GM12878 (cell line): ENCODE measurements at regions not wholly inside any gene's neighbourhood (a gene's known extent, or its start where the extent isn't known, plus 50 kb on each side); places are given as distances from the start of the nearest gene placed in this dataset.

Experiments
- CBX5 ChIP-seq: sonication (generic); IDR thresholded peaks from 2 replicates; pipeline ENCODE4 v1.6.1; 2016; ENCODE audit warnings: low read depth, moderate library complexity, mild to moderate bottlenecking, inconsistent platforms
- CREB1 ChIP-seq: IDR thresholded peaks from 2 replicates; pipeline ENCODE4 v1.6.1; 2012; ENCODE audit warnings: low read depth, mild to moderate bottlenecking, inconsistent platforms
- CREM ChIP-seq: IDR thresholded peaks from 2 replicates; pipeline ENCODE4 v1.6.1; 2014; ENCODE audit warnings: antibody characterized with exemption, low read depth
- CTCF ChIP-seq, 3 experiments: IDR thresholded peaks in 2 of 3; conservative IDR thresholded peaks in 1 of 3; 2 replicates each; pipeline ENCODE4 v1.5.1; 2011; ENCODE audit warnings: low read depth in 3 of 3, low read length in 3 of 3, mild to moderate bottlenecking in 3 of 3, control low read depth in 2 of 3, moderate library complexity in 2 of 3, inconsistent platforms in 1 of 3, mixed read lengths in 1 of 3; ENCODE audit not compliant: control insufficient read depth in 2 of 3, insufficient read depth in 1 of 3; ENCODE audit errors: extremely low read depth in 1 of 3
- EP300 ChIP-seq, 2 experiments: fragments of 150-350 bp in 1 of 2; IDR thresholded peaks; 2 replicates each; pipeline ENCODE4 v1.6.1; 2011 to 2012; ENCODE audit warnings: low read depth in 2 of 2, low read length in 2 of 2, borderline replicate concordance in 1 of 2, improper control_type of control experiment in 1 of 2, inconsistent platforms in 1 of 2; ENCODE audit not compliant: control insufficient read depth in 1 of 2
- EZH2 ChIP-seq: IDR thresholded peaks from 2 replicates; pipeline ENCODE4 v1.6.1; 2012; ENCODE audit warnings: low read depth, mild to moderate bottlenecking, control low read depth, inconsistent platforms, low read length, borderline replicate concordance; ENCODE audit not compliant: control insufficient read depth
- HCFC1 ChIP-seq: fragments of 150-350 bp; IDR thresholded peaks from 2 replicates; pipeline ENCODE4 v1.6.1; 2014; ENCODE audit warnings: low read length
- POLR2A ChIP-seq: IDR thresholded peaks from 2 replicates; pipeline ENCODE4 v1.6.1; 2011; ENCODE audit warnings: low read depth, mild to moderate bottlenecking, low read length
- RAD21 ChIP-seq: IDR thresholded peaks from 2 replicates; pipeline ENCODE4 v1.6.1; 2011; ENCODE audit warnings: mild to moderate bottlenecking, low read depth, low read length, moderate library complexity; ENCODE audit not compliant: insufficient read depth
- SMC3 ChIP-seq: IDR thresholded peaks from 2 replicates; pipeline ENCODE4 v1.6.1; 2011; ENCODE audit warnings: low read length, improper control_type of control experiment, borderline replicate concordance
- TARDBP ChIP-seq: IDR thresholded peaks from 2 replicates; pipeline ENCODE4 v1.6.1; 2016; ENCODE audit warnings: borderline replicate concordance
- ZNF592 ChIP-seq: fragments of 450-650 bp; IDR thresholded peaks from 2 replicates; pipeline ENCODE4 v1.6.1; 2017; ENCODE audit warnings: mild to moderate bottlenecking, moderate library complexity

- TF ChIP-seq CREB1 (no peak), RAD21 (no peak), CBX5 (no peak), ZNF592 (no peak), POLR2A (no peak), EZH2 (no peak), SMC3 (no peak), CREM (no peak), HCFC1 (no peak), CTCF (IDR thresholded peaks at IDR 0.05 in 2 of 3, conservative IDR thresholded peaks at IDR 0.05 in 1 of 3; ENCODE audit: control insufficient read depth in 2 of 3, extremely low read depth in 1 of 3, insufficient read depth in 1 of 3, low read depth in 3 of 3, low read length in 3 of 3) (no peak), EP300 (IDR thresholded peaks at IDR 0.05; ENCODE audit: borderline replicate concordance in 1 of 2, control insufficient read depth in 1 of 2, low read depth in 2 of 2, low read length in 2 of 2) (no peak), TARDBP (no peak)
Measured at GRCh38 chr16:55272744-55273143, 51.3 kb upstream of the IRX6 start.
